ENCODE measurements at regions not wholly inside any gene's neighbourhood (a gene's known extent, or its start where the extent isn't known, plus 50 kb on each side); places are given as distances from the start of the nearest gene placed in this dataset.

- no peak overlapping the region for H3K4me3 ChIP-seq (ENCODE audit: control insufficient read depth, low read depth, low read length)
- TF ChIP-seq, protein P1, sequence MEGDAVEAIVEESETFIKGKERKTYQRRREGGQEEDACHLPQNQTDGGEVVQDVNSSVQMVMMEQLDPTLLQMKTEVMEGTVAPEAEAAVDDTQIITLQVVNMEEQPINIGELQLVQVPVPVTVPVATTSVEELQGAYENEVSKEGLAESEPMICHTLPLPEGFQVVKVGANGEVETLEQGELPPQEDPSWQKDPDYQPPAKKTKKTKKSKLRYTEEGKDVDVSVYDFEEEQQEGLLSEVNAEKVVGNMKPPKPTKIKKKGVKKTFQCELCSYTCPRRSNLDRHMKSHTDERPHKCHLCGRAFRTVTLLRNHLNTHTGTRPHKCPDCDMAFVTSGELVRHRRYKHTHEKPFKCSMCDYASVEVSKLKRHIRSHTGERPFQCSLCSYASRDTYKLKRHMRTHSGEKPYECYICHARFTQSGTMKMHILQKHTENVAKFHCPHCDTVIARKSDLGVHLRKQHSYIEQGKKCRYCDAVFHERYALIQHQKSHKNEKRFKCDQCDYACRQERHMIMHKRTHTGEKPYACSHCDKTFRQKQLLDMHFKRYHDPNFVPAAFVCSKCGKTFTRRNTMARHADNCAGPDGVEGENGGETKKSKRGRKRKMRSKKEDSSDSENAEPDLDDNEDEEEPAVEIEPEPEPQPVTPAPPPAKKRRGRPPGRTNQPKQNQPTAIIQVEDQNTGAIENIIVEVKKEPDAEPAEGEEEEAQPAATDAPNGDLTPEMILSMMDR (conservative IDR thresholded peaks at IDR 0.05; ENCODE audit: control insufficient read depth, insufficient read depth, low read depth, low read length): no peak
- no peak for DNase-seq (ENCODE audit: low read depth)
Observed at GRCh38 chr7:159211540-159212182, 67.0 kb upstream of the VIPR2 start.

- DNase-seq (ENCODE audit: low read depth): no peak
- TF ChIP-seq, protein P1 (conservative IDR thresholded peaks at IDR 0.05; ENCODE audit: control insufficient read depth, insufficient read depth, low read depth, low read length): no peak
Observed at GRCh38 chr7:159210581-159211235, 66.0 kb upstream of the VIPR2 start.

GRCh38 chr7:159209429-159209828, 64.8 kb upstream of the VIPR2 start:
- TF ChIP-seq, protein P1 (conservative IDR thresholded peaks at IDR 0.05; ENCODE audit: control insufficient read depth, insufficient read depth, low read depth, low read length): no peak
- DNase-seq (ENCODE audit: low read depth): no peak
- no peak overlapping the region for H3K4me3 ChIP-seq (ENCODE audit: control insufficient read depth, low read depth, low read length)

More at GRCh38 chr7:159210581-159211235, 66.0 kb upstream of the VIPR2 start:
- H3K4me3 ChIP-seq (ENCODE audit: control insufficient read depth, low read depth, low read length): no peak overlapping the region

- no peak overlapping the region for H3K4me3 ChIP-seq (ENCODE audit: control insufficient read depth, low read depth, low read length)
- DNase-seq (ENCODE audit: low read depth): no peak
- TF ChIP-seq, protein P1 (conservative IDR thresholded peaks at IDR 0.05; ENCODE audit: control insufficient read depth, insufficient read depth, low read depth, low read length): no peak
Observed at GRCh38 chr7:159207951-159208350, 63.3 kb upstream of the VIPR2 start.

GRCh38 chr7:159207393-159207792, 62.7 kb upstream of the VIPR2 start:
- H3K4me3 ChIP-seq (ENCODE audit: control insufficient read depth, low read depth, low read length): no peak overlapping the region
- no peak for DNase-seq (ENCODE audit: low read depth)
- TF ChIP-seq, protein P1 (conservative IDR thresholded peaks at IDR 0.05; ENCODE audit: control insufficient read depth, insufficient read depth, low read depth, low read length): no peak

DNA sequence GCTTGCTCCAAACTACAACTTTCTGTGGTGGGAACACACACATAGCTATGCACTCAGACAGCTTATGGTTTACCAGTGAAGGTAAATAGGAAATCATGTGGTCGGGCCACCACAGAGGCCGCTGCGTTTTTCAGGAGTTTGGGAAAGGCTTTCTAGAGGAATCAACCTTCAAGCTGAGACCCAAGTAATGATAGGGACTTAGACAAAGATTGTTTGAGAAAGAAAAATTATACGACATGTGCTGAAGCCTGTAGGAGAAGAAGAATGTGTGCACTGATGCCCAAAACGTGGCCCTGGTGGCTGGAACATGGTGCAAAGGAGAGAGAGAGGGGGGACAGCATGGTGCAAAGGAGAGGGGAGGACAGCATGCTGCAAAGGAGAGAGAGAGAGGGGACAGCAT, 61.2 kb upstream of the VIPR2 start:
- no peak for DNase-seq (ENCODE audit: low read depth)
- TF ChIP-seq, protein P1 (conservative IDR thresholded peaks at IDR 0.05; ENCODE audit: control insufficient read depth, insufficient read depth, low read depth, low read length): no peak
- no peak overlapping the region for H3K4me3 ChIP-seq (ENCODE audit: control insufficient read depth, low read depth, low read length)

Data from fibroblast of mammary gland (primary cell).